Activated CD4-positive, alpha-beta T cell treated with anti-CD3 and anti-CD28 coated beads for 24 hours (primary cell): ENCODE measurements at regions not wholly inside any gene's neighbourhood (a gene's known extent, or its start where the extent isn't known, plus 50 kb on each side); places are given as distances from the start of the nearest gene placed in this dataset.

Source experiments
- DNase-seq, 2 donors: peaks; one replicate each; pipeline ENCODE4 v3.0.0-alpha.2; 2020; ENCODE audit warnings: low read depth in 2 of 2

- no peak for DNase-seq
Measured at GRCh38 chr16:47971225-47971624, 184.6 kb downstream of the ABCC12 start.

GRCh38 chr16:47970291-47970931 is 185.4 kb downstream of the ABCC12 start:
- no peak for DNase-seq

- no peak for DNase-seq
Measured at GRCh38 chr16:47967374-47967773, 188.4 kb downstream of the ABCC12 start.

GRCh38 chr16:47966325-47966724 is 189.5 kb downstream of the ABCC12 start:
- no peak for DNase-seq

- DNase-seq, result no peak
Measured at GRCh38 chr16:47965439-47965838, 190.4 kb downstream of the ABCC12 start.

GRCh38 chr16:47958726-47959125 is 197.1 kb downstream of the ABCC12 start:
- no peak for DNase-seq

- no peak for DNase-seq
Measured at GRCh38 chr16:47956916-47957315, 198.9 kb downstream of the ABCC12 start.

- no peak for DNase-seq
Measured at GRCh38 chr16:47949714-47950113, 206.1 kb downstream of the ABCC12 start.

GRCh38 chr16:47949276-47949675 is 206.5 kb downstream of the ABCC12 start:
- no peak for DNase-seq

GRCh38 chr16:47947723-47948122 is 208.1 kb downstream of the ABCC12 start:
- DNase-seq, result no peak

GRCh38 chr16:47946092-47946491 is 209.7 kb downstream of the ABCC12 start:
- DNase-seq, result no peak

GRCh38 chr16:47944589-47944988 is 211.2 kb downstream of the ABCC12 start:
- DNase-seq, result no peak

GRCh38 chr16:47943235-47943634 is 212.6 kb downstream of the ABCC12 start:
- DNase-seq, result no peak

GRCh38 chr16:47940466-47940865 is 215.3 kb downstream of the ABCC12 start:
- DNase-seq, result no peak

- DNase-seq, result no peak
Measured at GRCh38 chr16:47939680-47940079, 216.1 kb downstream of the ABCC12 start.

GRCh38 chr16:47938272-47938671 is 217.5 kb downstream of the ABCC12 start:
- no peak for DNase-seq

- DNase-seq, result no peak
Measured at GRCh38 chr16:47928008-47928407, 227.8 kb downstream of the ABCC12 start.

- DNase-seq, result no peak
Measured at GRCh38 chr16:47927330-47927729, 228.5 kb downstream of the ABCC12 start.

GRCh38 chr16:47925811-47926460 is 229.9 kb downstream of the ABCC12 start:
- no peak for DNase-seq

GRCh38 chr16:47924950-47925349 is 230.8 kb downstream of the ABCC12 start:
- DNase-seq, result no peak

- DNase-seq, result no peak
Measured at GRCh38 chr16:47921535-47921934, 234.3 kb downstream of the ABCC12 start.

GRCh38 chr16:47920709-47921108 is 235.1 kb downstream of the ABCC12 start:
- no peak for DNase-seq

GRCh38 chr16:47917118-47917517 is 238.7 kb downstream of the ABCC12 start:
- DNase-seq, result no peak

GRCh38 chr16:47916266-47916665 is 239.5 kb downstream of the ABCC12 start:
- no peak for DNase-seq
